ENCODE measurements at regions not wholly inside any gene's neighbourhood (a gene's known extent, or its start where the extent isn't known, plus 50 kb on each side); places are given as distances from the start of the nearest gene placed in this dataset.
"Not testable (repeated sequence)": the region's sequence is repeated elsewhere in the genome, so short reads cannot be mapped to it uniquely, and the experiment has no call there.

DNA sequence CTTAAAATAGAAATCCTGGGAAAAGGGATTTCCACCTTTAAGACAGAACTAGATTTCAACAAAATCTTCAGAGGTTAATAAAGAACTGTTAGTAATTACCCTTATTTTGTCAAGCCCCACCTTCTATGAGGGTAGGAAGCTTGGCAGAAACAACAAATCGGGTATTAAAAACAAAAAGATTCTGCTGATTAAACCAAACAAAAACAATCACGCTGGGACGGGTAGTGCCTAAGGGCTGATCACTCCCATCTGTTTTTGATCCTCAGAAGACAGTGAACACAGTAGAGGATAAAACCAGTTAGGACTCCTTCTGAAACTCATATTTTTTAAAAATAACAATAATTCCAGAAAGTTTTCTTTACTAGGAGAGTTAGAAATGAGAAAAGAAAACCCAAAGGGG is 441.3 kb upstream of the API5 start (continued):
- TF ChIP-seq, protein P1, sequence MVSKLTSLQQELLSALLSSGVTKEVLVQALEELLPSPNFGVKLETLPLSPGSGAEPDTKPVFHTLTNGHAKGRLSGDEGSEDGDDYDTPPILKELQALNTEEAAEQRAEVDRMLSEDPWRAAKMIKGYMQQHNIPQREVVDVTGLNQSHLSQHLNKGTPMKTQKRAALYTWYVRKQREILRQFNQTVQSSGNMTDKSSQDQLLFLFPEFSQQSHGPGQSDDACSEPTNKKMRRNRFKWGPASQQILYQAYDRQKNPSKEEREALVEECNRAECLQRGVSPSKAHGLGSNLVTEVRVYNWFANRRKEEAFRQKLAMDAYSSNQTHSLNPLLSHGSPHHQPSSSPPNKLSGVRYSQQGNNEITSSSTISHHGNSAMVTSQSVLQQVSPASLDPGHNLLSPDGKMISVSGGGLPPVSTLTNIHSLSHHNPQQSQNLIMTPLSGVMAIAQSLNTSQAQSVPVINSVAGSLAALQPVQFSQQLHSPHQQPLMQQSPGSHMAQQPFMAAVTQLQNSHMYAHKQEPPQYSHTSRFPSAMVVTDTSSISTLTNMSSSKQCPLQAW (CRISPR knock-in tag; IDR thresholded peaks at IDR 0.05): no peak
- TF ChIP-seq RBAK (CRISPR knock-in tag; IDR thresholded peaks at IDR 0.05) (no peak), ZNF251 (CRISPR knock-in tag; IDR thresholded peaks at IDR 0.05) (no peak), CHCHD3 (CRISPR knock-in tag; IDR thresholded peaks at IDR 0.05) (no peak), ZNF441 (CRISPR knock-in tag; IDR thresholded peaks at IDR 0.05; ENCODE audit: borderline replicate concordance) (no peak), ZNF790 (CRISPR knock-in tag; IDR thresholded peaks at IDR 0.05; ENCODE audit: borderline replicate concordance) (no peak), ZNF768 (CRISPR knock-in tag; IDR thresholded peaks at IDR 0.05) (no peak), MTA3 (CRISPR knock-in tag; IDR thresholded peaks at IDR 0.05) (no peak), GLI4 (CRISPR knock-in tag; IDR thresholded peaks at IDR 0.05; ENCODE audit: borderline replicate concordance) (no peak), GZF1 (CRISPR knock-in tag; IDR thresholded peaks at IDR 0.05) (no peak)
- TF ChIP-seq, protein P2, sequence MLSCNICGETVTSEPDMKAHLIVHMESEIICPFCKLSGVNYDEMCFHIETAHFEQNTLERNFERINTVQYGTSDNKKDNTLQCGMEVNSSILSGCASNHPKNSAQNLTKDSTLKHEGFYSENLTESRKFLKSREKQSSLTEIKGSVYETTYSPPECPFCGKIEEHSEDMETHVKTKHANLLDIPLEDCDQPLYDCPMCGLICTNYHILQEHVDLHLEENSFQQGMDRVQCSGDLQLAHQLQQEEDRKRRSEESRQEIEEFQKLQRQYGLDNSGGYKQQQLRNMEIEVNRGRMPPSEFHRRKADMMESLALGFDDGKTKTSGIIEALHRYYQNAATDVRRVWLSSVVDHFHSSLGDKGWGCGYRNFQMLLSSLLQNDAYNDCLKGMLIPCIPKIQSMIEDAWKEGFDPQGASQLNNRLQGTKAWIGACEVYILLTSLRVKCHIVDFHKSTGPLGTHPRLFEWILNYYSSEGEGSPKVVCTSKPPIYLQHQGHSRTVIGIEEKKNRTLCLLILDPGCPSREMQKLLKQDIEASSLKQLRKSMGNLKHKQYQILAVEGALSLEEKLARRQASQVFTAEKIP (CRISPR knock-in tag; IDR thresholded peaks at IDR 0.05; ENCODE audit: borderline replicate concordance): no peak
- TF ChIP-seq, protein P3, sequence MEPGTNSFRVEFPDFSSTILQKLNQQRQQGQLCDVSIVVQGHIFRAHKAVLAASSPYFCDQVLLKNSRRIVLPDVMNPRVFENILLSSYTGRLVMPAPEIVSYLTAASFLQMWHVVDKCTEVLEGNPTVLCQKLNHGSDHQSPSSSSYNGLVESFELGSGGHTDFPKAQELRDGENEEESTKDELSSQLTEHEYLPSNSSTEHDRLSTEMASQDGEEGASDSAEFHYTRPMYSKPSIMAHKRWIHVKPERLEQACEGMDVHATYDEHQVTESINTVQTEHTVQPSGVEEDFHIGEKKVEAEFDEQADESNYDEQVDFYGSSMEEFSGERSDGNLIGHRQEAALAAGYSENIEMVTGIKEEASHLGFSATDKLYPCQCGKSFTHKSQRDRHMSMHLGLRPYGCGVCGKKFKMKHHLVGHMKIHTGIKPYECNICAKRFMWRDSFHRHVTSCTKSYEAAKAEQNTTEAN (CRISPR knock-in tag; conservative IDR thresholded peaks at IDR 0.05): no peak

DNA sequence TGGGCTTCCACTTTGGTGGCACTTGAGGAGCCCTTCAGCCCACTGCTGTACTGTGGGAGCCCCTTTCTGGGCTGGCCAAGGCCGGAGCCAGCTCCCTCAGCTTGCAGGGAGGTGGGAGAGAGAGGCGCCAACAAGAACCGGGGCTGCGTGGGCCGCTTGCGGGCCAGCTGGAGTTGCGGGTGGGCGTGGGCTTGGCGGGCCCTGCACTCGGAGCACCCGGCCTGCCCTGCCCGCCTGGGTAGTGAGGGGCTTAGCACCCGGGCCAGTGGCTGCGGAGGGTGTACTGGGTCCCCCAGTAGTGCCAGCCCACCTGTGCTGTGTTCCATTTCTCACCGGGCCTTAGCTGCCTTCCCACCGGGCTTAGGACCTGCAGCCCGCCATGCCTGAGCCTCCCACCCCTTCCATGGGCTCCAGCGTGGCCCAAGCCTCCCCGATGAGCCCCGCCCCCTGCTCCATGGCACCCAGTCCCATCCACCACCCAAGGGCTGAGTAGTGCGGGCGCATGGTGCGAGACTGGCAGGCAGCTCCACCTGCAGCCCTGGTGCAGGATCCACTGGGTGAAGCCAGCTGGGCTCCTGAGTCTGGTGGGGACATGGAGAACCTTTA is 437.9 kb upstream of the API5 start:
- intact Hi-C loops (cut with micrococcal nuclease; ENCODE audit: unreplicated experiment); H3K27ac ChIP-seq (ENCODE audit: extremely low read length, insufficient read depth, low read length); ATAC-seq; H3K36me3 ChIP-seq (replicated peaks in 1 of 2; ENCODE audit: control insufficient read depth in 1 of 2, insufficient read depth in 2 of 2, low read length in 2 of 2); H3K9me3 ChIP-seq (ENCODE audit: low read length); H2AFZ ChIP-seq (ENCODE audit: low read length); FAIRE-seq; H3K4me2 ChIP-seq (ENCODE audit: low read depth, low read length); H3K9ac ChIP-seq (ENCODE audit: insufficient read depth, low read depth, low read length); DNase-seq (ENCODE audit: low spot score); in situ Hi-C loops (cut with HindIII; ENCODE audit: extremely low pct_ligation_motif_present, low pct_unique_long_range_greater_than_20kb); H3K27me3 ChIP-seq (ENCODE audit: control insufficient read depth in 1 of 2, insufficient read depth in 2 of 2, low read length in 2 of 2); POLR2A ChIA-PET; BruUV-seq (replicated peaks); H3K4me1 ChIP-seq (ENCODE audit: insufficient read depth, low read length); H4K20me1 ChIP-seq (ENCODE audit: insufficient read depth, low read length); CTCF ChIA-PET (ENCODE audit: low intra/inter-chr PET ratio, low total read pairs); H3K4me3 ChIP-seq (replicated peaks in 1 of 3; ENCODE audit: insufficient read depth in 1 of 3, low read depth in 2 of 3, low read length in 3 of 3); H3K79me2 ChIP-seq (ENCODE audit: insufficient read depth, low read length): not testable (repeated sequence)
- WGBS (ENCODE audit: low lambda C conversion rate): no CpG with 5 or more reads among the region's 23 CpGs

DNA sequence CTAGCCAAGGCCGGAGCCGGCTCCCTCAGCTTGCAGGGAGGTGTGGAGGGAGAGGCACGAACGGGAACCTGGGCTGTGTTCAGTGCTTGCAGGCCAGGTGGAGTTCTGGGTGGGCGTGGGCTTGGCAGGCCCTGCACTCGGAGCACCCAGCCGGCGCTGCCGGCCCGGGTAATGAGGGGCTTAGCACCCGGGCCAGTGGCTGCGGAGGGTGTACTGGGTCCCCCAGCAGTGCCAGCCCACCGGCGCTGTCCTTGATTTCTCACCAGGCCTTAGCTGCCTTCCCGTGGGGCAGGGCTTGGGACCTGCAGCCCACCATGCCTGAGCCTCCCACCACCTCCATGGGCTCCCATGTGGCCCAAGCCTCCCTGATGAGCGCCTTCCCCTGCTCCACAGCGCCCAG is 430.5 kb upstream of the API5 start:
- H3K27ac ChIP-seq (ENCODE audit: extremely low read length, insufficient read depth, low read length); intact Hi-C loops (cut with micrococcal nuclease; ENCODE audit: unreplicated experiment); POLR2A ChIA-PET; DNase-seq (ENCODE audit: low spot score); H3K4me1 ChIP-seq (ENCODE audit: insufficient read depth, low read length); H3K27me3 ChIP-seq (ENCODE audit: control insufficient read depth in 1 of 2, insufficient read depth in 2 of 2, low read length in 2 of 2); H3K4me3 ChIP-seq (replicated peaks in 1 of 3; ENCODE audit: insufficient read depth in 1 of 3, low read depth in 2 of 3, low read length in 3 of 3); CTCF ChIA-PET (ENCODE audit: low intra/inter-chr PET ratio, low total read pairs); BruUV-seq (replicated peaks); H3K4me2 ChIP-seq (ENCODE audit: low read depth, low read length); H2AFZ ChIP-seq (ENCODE audit: low read length); H3K9ac ChIP-seq (ENCODE audit: insufficient read depth, low read depth, low read length); FAIRE-seq; H3K36me3 ChIP-seq (replicated peaks in 1 of 2; ENCODE audit: control insufficient read depth in 1 of 2, insufficient read depth in 2 of 2, low read length in 2 of 2); H3K79me2 ChIP-seq (ENCODE audit: insufficient read depth, low read length); in situ Hi-C loops (cut with HindIII; ENCODE audit: extremely low pct_ligation_motif_present, low pct_unique_long_range_greater_than_20kb); ATAC-seq; H4K20me1 ChIP-seq (ENCODE audit: insufficient read depth, low read length): not testable (repeated sequence)
- H3K9me3 ChIP-seq (ENCODE audit: low read length): peaks cover 12% of the 10 kb centered on the region; the same call in 1 of the 2 replicates
- no CpG with 5 or more reads among the region's 17 CpGs for WGBS (ENCODE audit: low lambda C conversion rate)
